Activated CD4-positive, alpha-beta T cell treated with anti-CD3 and anti-CD28 coated beads, Interleukin-2, amount 50 U/mL, for 4 hours (primary cell): ENCODE measurements at regions not wholly inside any gene's neighbourhood (a gene's known extent, or its start where the extent isn't known, plus 50 kb on each side); places are given as distances from the start of the nearest gene placed in this dataset.

ENCODE experiments used
- DNase-seq, 2 experiments: peaks; one replicate each; pipeline ENCODE4 v3.0.0-alpha.2; 2020

DNA sequence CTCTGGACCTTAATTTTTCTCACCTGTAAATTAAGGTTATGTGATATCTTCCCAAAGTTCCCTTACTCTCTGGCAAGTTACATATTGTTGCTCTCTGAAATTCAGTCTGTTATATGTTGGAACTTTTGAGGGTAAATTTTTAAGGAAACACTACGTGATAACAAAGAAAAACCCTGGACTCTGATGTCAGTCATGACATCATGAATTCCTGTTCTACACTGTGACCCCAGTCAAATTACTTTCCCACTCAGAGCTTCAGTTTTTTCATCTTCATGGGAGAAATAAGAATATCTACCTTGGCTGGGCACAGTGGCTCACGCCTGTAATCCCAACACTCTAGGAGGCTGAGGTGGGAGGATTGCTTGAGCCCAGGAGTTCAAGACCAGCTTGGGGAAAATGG is 164.6 kb upstream of the RALGAPA2 start:
- DNase-seq: no peak

DNA sequence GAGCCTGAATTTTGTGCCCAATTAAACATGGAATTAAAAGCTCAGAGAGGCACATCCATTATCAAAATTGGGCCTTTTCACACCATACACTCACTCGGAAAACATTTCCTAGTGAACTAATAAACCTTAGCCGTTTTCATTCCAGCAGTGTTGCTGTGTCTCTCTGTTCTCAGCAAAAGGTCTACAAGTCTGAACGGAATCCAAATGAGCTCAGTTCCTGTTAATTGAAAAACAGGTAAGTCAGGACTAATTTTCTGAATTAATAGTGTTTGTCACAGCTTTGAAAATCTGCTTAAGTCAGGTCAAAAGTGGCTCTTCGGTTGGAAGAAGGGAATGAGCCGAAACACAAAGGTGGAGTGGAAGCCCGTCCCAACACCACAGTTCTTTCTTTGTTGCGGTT is 163.3 kb upstream of the RALGAPA2 start:
- DNase-seq: no peak

DNA sequence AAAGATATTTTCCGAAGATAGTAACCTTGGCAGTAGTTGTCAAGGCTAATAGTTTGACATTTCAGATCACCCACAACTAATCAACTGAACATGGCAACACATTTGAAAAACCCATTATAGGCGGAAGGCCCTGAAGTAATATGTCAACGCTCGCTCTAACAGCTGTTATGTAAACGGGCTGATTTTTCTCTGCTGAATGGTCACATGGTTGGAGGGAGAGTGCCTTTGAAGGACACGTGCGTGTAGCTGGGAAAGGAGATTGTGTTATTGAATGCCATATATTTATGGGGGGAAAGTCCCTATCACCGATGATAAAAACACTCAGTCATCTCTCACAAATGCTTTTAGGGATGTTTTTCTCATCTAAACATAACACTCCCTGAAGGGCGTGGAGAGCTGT is 160.0 kb upstream of the RALGAPA2 start:
- no peak for DNase-seq

DNA sequence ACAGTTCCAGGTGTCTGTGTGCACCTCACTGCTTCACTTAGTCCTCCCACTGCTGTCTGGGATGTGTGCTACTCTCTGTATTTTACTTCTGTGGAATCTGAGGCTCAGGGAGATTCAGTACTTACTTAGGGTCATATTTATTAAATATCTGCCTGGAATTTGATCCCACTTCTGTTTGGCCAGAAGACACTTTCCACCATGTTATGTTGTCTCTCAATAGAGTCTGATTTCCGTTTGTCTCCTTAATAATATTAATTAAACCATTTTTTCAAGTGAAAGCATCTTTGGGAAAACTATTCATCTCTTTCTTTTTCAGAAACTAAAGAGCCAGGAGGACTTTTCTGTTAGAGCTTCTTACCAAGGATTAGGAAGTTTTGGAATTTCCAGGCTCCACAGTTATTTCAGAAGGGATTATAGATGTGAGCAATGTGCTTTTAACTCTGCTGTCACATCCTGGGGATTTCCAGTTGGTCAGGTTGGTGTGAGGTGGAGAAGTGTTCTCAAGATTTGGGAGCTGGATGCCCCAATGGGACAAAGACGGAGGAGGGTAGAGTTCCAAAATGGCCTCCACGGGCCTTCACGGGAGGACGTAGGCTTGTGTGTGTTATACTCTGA is 156.8 kb upstream of the RALGAPA2 start:
- no peak for DNase-seq

- no peak for DNase-seq
Observed at GRCh38 chr20:20864351-20865096, 152.1 kb upstream of the RALGAPA2 start.

DNA sequence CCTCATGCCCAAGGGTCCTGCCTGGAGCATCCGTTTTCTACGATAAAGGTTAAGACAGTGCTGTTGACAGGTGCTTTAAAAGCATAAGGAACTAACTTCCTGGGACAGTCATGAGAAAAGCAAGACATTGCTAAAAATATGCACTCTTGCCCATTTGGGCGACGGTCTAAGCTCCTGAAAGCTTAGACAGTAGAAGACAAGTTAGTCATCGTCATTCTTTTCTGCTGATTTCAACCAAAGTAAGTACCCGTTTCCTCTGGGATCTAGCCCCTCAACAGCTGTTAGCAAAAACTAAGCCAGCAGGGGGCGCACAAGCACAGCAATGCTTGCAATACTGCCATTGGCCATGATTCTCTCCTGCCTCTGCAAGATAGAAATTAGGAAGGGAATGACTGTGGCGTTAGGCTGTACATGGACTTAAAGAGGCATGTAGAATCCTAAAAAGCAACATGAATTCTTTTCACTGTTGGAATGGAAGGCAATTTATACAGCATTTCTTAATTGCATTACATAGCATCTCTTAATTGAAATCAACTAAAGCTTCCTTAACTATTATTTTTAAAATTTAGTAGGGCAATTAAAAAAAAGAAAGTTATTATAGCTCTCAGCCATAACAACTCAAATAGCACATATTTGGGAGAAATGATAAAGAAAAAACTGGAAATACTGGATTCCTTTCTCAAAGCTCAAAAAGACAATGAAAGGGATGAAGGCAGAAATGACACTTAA is 147.8 kb upstream of the RALGAPA2 start:
- DNase-seq: peak; percentile 76 to 85

- no peak for DNase-seq
Observed at GRCh38 chr20:20859510-20859909, 147.1 kb upstream of the RALGAPA2 start.

- DNase-seq: no peak
Observed at GRCh38 chr20:20856956-20857355, 144.5 kb upstream of the RALGAPA2 start.

DNA sequence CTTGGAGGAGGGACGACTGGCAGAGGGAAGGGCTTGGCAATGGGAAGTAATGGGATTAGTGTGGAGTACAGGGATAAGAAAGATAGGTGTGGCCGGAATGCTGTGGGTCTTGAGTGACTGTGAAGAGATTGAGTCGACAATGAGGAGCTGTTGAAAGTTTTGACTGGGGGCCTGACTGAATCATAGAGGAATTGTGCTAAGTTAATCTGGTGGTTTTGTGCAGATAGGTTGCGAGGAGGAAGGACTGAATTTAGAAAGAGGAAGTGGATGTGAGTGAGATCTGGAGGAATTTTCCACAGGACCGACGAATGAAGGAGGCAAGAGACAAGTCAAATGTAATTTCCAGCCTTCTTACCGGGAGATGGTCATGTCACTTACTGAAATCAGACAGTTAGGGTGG is 143.9 kb upstream of the RALGAPA2 start:
- DNase-seq: no peak

GRCh38 chr20:20851385-20851784 is 138.9 kb upstream of the RALGAPA2 start:
- no peak for DNase-seq

GRCh38 chr20:20850407-20850806 is 138.0 kb upstream of the RALGAPA2 start:
- no peak for DNase-seq

- no peak for DNase-seq
Observed at GRCh38 chr20:20849161-20849560, 136.7 kb upstream of the RALGAPA2 start.

DNA sequence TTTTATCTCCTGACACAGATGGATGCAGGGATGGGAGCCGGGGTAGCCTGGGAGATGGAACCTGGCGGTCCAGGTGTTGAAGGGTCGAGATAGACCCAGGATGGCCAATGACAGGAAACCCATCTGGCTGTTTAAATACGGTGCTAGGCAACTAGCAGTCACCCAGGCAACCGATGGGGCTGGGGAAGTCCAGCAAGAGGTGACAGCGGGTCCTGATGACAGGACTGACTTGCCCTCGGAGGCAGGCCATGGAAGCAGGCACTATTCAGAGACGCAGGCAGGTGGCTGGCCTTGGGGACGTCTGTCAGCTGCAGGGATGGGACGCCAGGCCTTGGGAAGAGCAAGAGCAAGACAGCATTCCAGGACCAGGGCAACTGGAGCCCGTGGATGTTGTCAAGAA is 135.4 kb upstream of the RALGAPA2 start:
- DNase-seq: no peak

GRCh38 chr20:20843982-20844381 is 131.5 kb upstream of the RALGAPA2 start:
- no peak for DNase-seq

GRCh38 chr20:20839771-20840170 is 127.3 kb upstream of the RALGAPA2 start:
- no peak for DNase-seq

DNA sequence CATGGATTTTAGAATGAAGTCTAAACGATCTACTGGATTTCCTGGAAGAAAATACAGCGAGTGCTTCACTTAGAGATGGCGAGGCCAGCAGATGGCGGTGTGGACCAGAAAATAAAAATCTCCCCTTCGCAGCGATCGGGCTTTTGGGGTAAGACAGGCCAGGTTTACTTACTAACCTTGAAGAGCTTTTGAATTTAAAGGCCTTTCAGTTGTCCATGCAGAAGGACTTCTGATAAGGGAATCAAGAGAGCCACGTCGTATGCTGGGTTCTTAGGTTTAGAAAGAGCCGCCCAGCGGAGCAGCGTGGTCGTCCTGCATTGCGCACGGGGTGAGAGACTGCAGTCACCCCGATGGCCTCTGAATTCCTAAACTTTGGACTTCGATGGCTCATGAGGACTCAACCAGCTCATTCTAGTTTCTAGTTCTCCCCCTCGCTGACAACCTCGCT is 125.2 kb upstream of the RALGAPA2 start:
- DNase-seq: peak in 1 of 2 experiments; percentile 3

DNA sequence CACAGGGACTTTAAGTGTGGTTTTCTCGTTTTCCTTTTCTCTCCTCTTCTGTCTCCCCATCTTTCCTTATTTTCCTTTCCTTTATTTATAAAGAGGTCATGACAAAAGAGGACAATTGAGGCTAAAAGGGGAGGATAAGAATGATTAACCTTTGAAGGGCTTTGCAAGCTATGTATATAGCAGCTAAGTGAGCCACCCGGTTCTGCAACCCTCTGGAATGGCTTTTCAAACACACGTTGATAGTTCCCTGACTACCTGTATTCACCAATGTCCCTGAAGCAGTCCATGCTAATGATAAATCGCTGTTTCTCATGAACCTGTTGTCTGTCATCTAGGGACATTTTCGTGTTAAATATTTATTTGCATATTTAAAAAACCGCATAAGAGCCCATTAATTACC is 124.4 kb upstream of the RALGAPA2 start:
- DNase-seq: no peak

GRCh38 chr20:20835897-20836296 is 123.5 kb upstream of the RALGAPA2 start:
- DNase-seq: no peak

- no peak for DNase-seq
Observed at GRCh38 chr20:20834008-20834407, 121.6 kb upstream of the RALGAPA2 start.

DNA sequence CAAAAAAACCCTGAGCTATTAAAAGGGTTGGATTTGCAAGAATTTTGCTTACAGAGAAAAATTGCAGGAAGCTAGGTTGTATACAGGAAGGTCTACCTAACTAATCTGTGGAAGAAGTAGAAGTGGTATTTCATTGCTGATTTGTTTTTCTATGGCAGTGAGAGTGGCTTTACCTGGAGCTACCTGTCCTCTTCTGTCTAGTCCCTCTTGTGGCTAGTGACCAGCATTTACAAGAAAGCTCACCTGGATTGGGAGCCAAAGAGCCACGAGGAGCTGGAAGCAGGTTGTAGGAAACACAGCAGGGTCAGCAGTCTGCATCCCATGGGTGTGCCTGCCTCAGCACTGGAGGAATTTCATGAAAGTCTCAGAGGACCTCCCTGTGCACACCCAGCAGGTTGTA is 120.3 kb upstream of the RALGAPA2 start:
- DNase-seq: no peak

- no peak for DNase-seq
Observed at GRCh38 chr20:20831794-20832193, 119.3 kb upstream of the RALGAPA2 start.

GRCh38 chr20:20829681-20830080 is 117.2 kb upstream of the RALGAPA2 start:
- no peak for DNase-seq

DNA sequence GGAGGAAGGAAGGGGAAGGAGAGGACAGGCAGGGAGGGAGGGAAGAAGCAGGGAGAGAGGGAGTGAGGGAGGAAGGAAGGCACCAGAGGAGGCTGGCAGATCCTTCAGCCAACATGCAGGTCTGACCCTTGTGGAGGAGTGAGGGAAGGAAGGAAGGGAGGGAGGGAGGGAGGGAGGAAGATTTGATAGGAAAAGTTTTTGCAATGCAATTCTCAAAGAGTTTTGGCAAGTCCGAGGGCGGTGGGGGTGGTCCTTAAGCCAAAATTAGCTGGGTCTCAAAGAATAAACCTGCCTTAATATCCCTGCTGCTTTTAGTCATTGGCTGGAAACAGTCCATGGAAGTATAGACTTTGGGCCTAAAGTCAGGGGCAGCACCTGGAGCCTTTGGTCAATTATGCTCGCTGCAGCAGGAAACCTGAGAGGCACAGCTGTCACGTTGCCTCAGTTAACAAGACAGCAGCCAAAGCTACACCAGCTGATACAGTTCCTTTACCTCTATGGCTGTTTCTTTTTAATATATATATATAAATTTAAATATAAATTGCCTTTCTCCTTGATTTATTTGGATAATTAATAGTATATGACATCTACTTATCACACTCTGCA is 115.7 kb upstream of the RALGAPA2 start:
- no peak for DNase-seq
